ENCODE measurements at regions not wholly inside any gene's neighbourhood (a gene's known extent, or its start where the extent isn't known, plus 50 kb on each side); places are given as distances from the start of the nearest gene placed in this dataset.

- H3K9me3 ChIP-seq (ENCODE audit: insufficient read depth, low read length), result no peaks in the 10 kb centered on the region
- H3K4me3 ChIP-seq (ENCODE audit: insufficient read depth, low read length, poor library complexity, severe bottlenecking), result no peak overlapping the region
- TF ChIP-seq EZH2phosphoT487 (conservative IDR thresholded peaks at IDR 0.05; ENCODE audit: low read length) (no peak), CTCF (IDR thresholded peaks at IDR 0.05; ENCODE audit: insufficient read depth, low read length, poor library complexity, severe bottlenecking) (no peak)
- no peaks in the 10 kb centered on the region for H3K79me2 ChIP-seq (ENCODE audit: insufficient read depth, low read length)
- no peak overlapping the region for H3K9ac ChIP-seq (ENCODE audit: low read length)
- no peaks in the 10 kb centered on the region for H3K9me2 ChIP-seq (replicated peaks; ENCODE audit: insufficient read depth, low read length)
- no peak overlapping the region for H3K27ac ChIP-seq (ENCODE audit: low read depth, low read length)
- no peaks in the 10 kb centered on the region for H3K36me3 ChIP-seq (ENCODE audit: low read length)
- no peaks in the 10 kb centered on the region for H4K20me1 ChIP-seq (ENCODE audit: low read depth, low read length)
- H3K27me3 ChIP-seq (ENCODE audit: low read length), result no peaks in the 10 kb centered on the region
- H3K4me2 ChIP-seq (ENCODE audit: low read depth, low read length, poor library complexity, severe bottlenecking), result no peak overlapping the region
- H3F3A ChIP-seq (ENCODE audit: insufficient read depth), result no peaks in the 10 kb centered on the region
- H2AFZ ChIP-seq (ENCODE audit: low read depth, low read length, severe bottlenecking), result no peak overlapping the region
Observed at GRCh38 chr4:18389115-18389514, 367.6 kb upstream of the LCORL start.

- H3K4me2 ChIP-seq (ENCODE audit: low read depth, low read length, poor library complexity, severe bottlenecking), result no peak overlapping the region
- TF ChIP-seq CTCF (IDR thresholded peaks at IDR 0.05; ENCODE audit: insufficient read depth, low read length, poor library complexity, severe bottlenecking) (no peak), EZH2phosphoT487 (conservative IDR thresholded peaks at IDR 0.05; ENCODE audit: low read length) (no peak)
- no peaks in the 10 kb centered on the region for H3K9me3 ChIP-seq (ENCODE audit: insufficient read depth, low read length)
Observed at GRCh38 chr4:18388039-18388438, 366.5 kb upstream of the LCORL start.

GRCh38 chr4:18381186-18381585 is 359.6 kb upstream of the LCORL start:
- Histone ChIP-seq H3K27ac (ENCODE audit: low read depth, low read length) (no peak overlapping the region), H2AFZ (ENCODE audit: low read depth, low read length, severe bottlenecking) (no peak overlapping the region), H4K20me1 (ENCODE audit: low read depth, low read length) (no peaks in the 10 kb centered on the region), H3K36me3 (ENCODE audit: low read length) (no peaks in the 10 kb centered on the region), H3K4me3 (ENCODE audit: insufficient read depth, low read length, poor library complexity, severe bottlenecking) (no peak overlapping the region), H3K9ac (ENCODE audit: low read length) (no peak overlapping the region), H3K9me2 (replicated peaks; ENCODE audit: insufficient read depth, low read length) (no peaks in the 10 kb centered on the region), H3K79me2 (ENCODE audit: insufficient read depth, low read length) (no peaks in the 10 kb centered on the region), H3K27me3 (ENCODE audit: low read length) (no peaks in the 10 kb centered on the region), H3K9me3 (ENCODE audit: insufficient read depth, low read length) (no peaks in the 10 kb centered on the region), H3F3A (ENCODE audit: insufficient read depth) (no peaks in the 10 kb centered on the region), H3K4me2 (ENCODE audit: low read depth, low read length, poor library complexity, severe bottlenecking) (no peak overlapping the region)
- TF ChIP-seq CTCF (IDR thresholded peaks at IDR 0.05; ENCODE audit: insufficient read depth, low read length, poor library complexity, severe bottlenecking) (no peak), EZH2phosphoT487 (conservative IDR thresholded peaks at IDR 0.05; ENCODE audit: low read length) (no peak)

More at GRCh38 chr4:18388039-18388438, 366.5 kb upstream of the LCORL start:
- Histone ChIP-seq H3F3A (ENCODE audit: insufficient read depth) (no peaks in the 10 kb centered on the region), H3K9ac (ENCODE audit: low read length) (no peak overlapping the region), H2AFZ (ENCODE audit: low read depth, low read length, severe bottlenecking) (no peak overlapping the region), H3K27ac (ENCODE audit: low read depth, low read length) (no peak overlapping the region), H3K9me2 (replicated peaks; ENCODE audit: insufficient read depth, low read length) (no peaks in the 10 kb centered on the region), H4K20me1 (ENCODE audit: low read depth, low read length) (no peaks in the 10 kb centered on the region), H3K27me3 (ENCODE audit: low read length) (no peaks in the 10 kb centered on the region), H3K36me3 (ENCODE audit: low read length) (no peaks in the 10 kb centered on the region), H3K4me3 (ENCODE audit: insufficient read depth, low read length, poor library complexity, severe bottlenecking) (no peak overlapping the region), H3K79me2 (ENCODE audit: insufficient read depth, low read length) (no peaks in the 10 kb centered on the region)

All from SU-DHL-6 (cell line).